ENCODE measurements at regions not wholly inside any gene's neighbourhood (a gene's known extent, or its start where the extent isn't known, plus 50 kb on each side); places are given as distances from the start of the nearest gene placed in this dataset.

DNA sequence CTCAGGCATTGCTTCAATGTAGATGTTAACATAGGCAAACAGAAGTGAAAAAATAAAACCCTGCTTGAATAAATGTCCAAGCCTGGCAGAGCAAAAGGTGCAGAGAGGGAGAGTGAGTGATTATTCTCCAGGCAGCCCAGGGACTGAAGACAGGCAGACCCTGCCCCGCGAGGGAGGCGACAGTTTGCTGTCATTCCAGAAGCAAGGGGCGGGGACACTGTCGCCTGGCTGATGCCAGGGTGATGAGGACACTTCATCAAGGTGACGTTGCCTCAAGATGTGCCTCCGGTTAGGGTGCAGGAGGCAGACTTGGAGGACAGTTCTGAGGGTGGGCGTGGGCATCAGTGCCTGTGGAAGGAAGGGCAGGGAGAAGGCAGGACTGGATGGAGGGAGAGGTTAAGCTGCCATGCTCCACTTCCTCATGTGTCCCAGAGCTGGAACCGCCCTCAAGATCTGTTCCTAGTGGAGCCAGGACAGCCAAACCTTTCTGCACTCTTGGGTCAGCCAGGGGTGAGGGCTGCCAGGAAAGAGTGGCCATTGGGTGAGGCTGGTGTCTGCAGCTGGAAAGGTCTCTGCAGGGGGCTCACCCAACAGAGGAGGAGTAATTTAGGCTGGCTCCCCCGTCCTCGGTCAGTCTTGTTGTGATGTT, 560.5 kb upstream of the MKI67 start:
- POLR2A ChIA-PET: no interaction called here

More for the DNA sequence above, 560.5 kb upstream of the MKI67 start:
- TF ChIP-seq GABPA (IDR thresholded peaks at IDR 0.05; ENCODE audit: low read depth, low read length) (no peak), GABPA (CRISPR knock-in tag; IDR thresholded peaks at IDR 0.05; ENCODE audit: low read depth) (no peak), ZNF768 (CRISPR knock-in tag; IDR thresholded peaks at IDR 0.05) (no peak), MXI1 (IDR thresholded peaks at IDR 0.05; ENCODE audit: borderline replicate concordance, low read depth, low read length) (no peak), JUN (CRISPR knock-in tag; IDR thresholded peaks at IDR 0.05) (no peak), NCOA5 (CRISPR knock-in tag; IDR thresholded peaks at IDR 0.05) (no peak), NR2F1 (CRISPR knock-in tag; IDR thresholded peaks at IDR 0.05) (no peak), KMT2A (CRISPR knock-in tag; IDR thresholded peaks at IDR 0.05) (no peak), ZNF143 (CRISPR knock-in tag; IDR thresholded peaks at IDR 0.05) (no peak), PITX1 (CRISPR knock-in tag; IDR thresholded peaks at IDR 0.05) (no peak)
- TF ChIP-seq, protein P1, sequence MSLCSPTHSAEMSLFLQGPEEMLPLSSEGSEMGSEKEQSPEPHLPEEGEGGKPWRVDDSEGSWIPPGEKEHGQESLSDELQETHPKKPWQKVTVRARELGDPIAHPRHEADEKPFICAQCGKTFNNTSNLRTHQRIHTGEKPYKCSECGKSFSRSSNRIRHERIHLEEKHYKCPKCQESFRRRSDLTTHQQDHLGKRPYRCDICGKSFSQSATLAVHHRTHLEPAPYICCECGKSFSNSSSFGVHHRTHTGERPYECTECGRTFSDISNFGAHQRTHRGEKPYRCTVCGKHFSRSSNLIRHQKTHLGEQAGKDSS (CRISPR knock-in tag; IDR thresholded peaks at IDR 0.05; ENCODE audit: borderline replicate concordance, low read depth): no peak
- TF ChIP-seq, protein P2, sequence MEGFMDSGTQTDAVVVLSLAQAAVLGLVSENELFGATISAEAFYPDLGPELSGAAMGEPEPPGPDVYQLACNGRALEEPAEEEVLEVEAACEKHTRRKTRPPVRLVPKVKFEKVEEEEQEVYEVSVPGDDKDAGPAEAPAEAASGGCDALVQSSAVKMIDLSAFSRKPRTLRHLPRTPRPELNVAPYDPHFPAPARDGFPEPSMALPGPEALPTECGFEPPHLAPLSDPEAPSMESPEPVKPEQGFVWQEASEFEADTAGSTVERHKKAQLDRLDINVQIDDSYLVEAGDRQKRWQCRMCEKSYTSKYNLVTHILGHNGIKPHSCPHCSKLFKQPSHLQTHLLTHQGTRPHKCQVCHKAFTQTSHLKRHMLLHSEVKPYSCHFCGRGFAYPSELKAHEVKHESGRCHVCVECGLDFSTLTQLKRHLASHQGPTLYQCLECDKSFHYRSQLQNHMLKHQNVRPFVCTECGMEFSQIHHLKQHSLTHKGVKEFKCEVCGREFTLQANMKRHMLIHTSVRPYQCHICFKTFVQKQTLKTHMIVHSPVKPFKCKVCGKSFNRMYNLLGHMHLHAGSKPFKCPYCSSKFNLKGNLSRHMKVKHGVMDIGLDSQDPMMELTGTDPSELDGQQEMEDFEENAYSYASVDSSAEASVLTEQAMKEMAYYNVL (CRISPR knock-in tag; IDR thresholded peaks at IDR 0.05; ENCODE audit: borderline replicate concordance): no peak
- intact Hi-C loops (cut with micrococcal nuclease; ENCODE audit: unreplicated experiment): no loop called here
- Histone ChIP-seq H3K9ac (ENCODE audit: insufficient read depth, low read depth, low read length) (no peak overlapping the region), H3K36me3 (replicated peaks in 1 of 2; ENCODE audit: control insufficient read depth in 1 of 2, insufficient read depth in 2 of 2, low read length in 2 of 2) (no peaks in the 10 kb centered on the region), H4K20me1 (ENCODE audit: insufficient read depth, low read length) (no peaks in the 10 kb centered on the region), H3K9me3 (ENCODE audit: low read length) (no peaks in the 10 kb centered on the region), H3K27me3 (ENCODE audit: control insufficient read depth in 1 of 2, insufficient read depth in 2 of 2, low read length in 2 of 2) (peaks cover 0 to 24% of the 10 kb centered on the region in 2 experiments; a peak in 3 of 5 replicates), H3K79me2 (ENCODE audit: insufficient read depth, low read length) (no peaks in the 10 kb centered on the region), H2AFZ (ENCODE audit: low read length) (no peak overlapping the region), H3K4me1 (ENCODE audit: insufficient read depth, low read length) (no peaks in the 10 kb centered on the region), H3K27ac (ENCODE audit: extremely low read length, insufficient read depth, low read length) (no peak overlapping the region), H3K4me3 (replicated peaks in 1 of 3; ENCODE audit: insufficient read depth in 1 of 3, low read depth in 2 of 3, low read length in 3 of 3) (no peak overlapping the region), H3K4me2 (ENCODE audit: low read depth, low read length) (no peak overlapping the region)
- BruUV-seq (replicated peaks): no TSS peak
- no peak for FAIRE-seq
- in situ Hi-C loops (cut with HindIII; ENCODE audit: extremely low pct_ligation_motif_present, low pct_unique_long_range_greater_than_20kb): no loop called here
- WGBS (ENCODE audit: low lambda C conversion rate): 4% methylated on average over 5 of the region's 11 CpGs
- CTCF ChIA-PET (ENCODE audit: low intra/inter-chr PET ratio, low total read pairs): no interaction called here
- DNase-seq (ENCODE audit: low spot score): no peak
- no peak for ATAC-seq

Data from HepG2 (cell line).